ENCODE measurements at regions not wholly inside any gene's neighbourhood (a gene's known extent, or its start where the extent isn't known, plus 50 kb on each side); places are given as distances from the start of the nearest gene placed in this dataset.

DNA sequence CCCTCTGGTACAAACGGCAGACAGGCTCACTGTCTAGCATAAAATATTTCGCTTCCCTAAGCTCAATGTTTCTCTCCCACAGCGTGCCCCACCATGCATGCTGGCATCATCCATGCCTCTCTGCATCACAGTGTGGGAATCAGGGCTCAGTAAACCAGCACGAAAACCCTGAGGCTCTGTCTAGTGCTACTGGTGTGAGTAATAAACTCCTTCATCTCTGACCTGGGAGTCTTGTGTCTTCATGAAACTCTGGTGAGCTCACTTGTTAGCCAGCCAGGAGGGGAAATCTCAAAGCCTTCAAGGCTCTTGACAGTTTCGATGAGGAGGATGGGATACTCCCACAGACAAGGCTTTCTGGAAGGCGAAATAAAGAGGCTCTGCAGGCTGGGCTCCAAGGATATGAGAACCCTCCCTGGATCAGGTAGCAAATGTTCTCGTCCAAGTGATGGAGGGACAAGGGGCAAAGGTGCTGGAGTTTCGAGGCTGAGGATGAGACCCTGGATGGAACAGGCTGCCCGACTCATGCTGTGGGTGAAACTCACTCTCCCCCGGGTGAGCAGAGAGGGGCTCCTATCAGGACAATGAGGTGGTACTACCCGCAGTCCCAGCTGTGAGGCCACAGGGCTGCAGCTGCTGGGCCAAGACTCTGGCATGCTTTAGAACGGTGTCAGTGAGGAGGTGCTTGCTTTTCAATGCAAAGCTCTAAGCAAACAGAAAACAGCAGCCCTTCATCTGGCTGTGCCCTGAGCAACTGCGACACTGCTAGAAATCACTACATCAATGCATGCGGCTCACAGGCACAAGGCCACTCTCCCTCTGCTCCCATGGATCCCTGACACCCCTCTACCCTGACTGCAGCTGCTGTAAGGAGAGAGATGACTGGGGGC lies 69.3 kb downstream of the SHANK2 start:
- DNase-seq (ENCODE audit: low read depth, low spot score) = no peak
- Histone ChIP-seq H3K9me3 (ENCODE audit: control insufficient read depth, insufficient read depth, low read length) (no peaks in the 10 kb centered on the region), H3K27me3 (ENCODE audit: control insufficient read depth, insufficient read depth, low read length) (no peaks in the 10 kb centered on the region), H3K4me3 (ENCODE audit: low read length) (no peak overlapping the region), H3K36me3 (ENCODE audit: control insufficient read depth, insufficient read depth, low read length) (no peaks in the 10 kb centered on the region), H3K4me1 (ENCODE audit: control insufficient read depth, insufficient read depth, low read length) (no peaks in the 10 kb centered on the region; the same call in 1 of the 2 replicates), H3K27ac (ENCODE audit: low read length) (no peak overlapping the region)
- no CpG with 5 or more reads among the region's 14 CpGs for WGBS (ENCODE audit: insufficient coverage, insufficient read length)

DNA sequence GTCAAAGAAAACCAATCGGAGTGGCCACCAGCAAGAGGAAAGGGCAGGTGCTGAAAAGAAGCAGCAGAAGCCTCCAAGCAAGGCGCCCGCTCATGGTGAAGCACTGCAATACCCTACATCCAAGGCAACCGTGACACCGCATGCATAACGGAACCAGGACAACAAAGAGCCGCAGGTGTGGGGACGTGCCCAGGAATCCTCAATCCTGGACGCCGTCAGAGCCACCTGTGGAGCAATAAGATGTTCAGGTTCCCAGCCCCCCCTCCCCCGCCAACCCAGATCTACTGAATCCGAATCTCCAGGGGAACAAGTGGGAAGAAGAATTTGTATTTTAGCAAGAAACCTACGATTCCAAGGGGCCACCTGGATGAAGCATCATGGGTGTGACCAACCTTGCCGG lies 70.8 kb downstream of the SHANK2 start:
- no peaks in the 10 kb centered on the region for H3K36me3 ChIP-seq (ENCODE audit: control insufficient read depth, insufficient read depth, low read length)
- WGBS (ENCODE audit: insufficient coverage, insufficient read length) = no CpG with 5 or more reads among the region's 14 CpGs
- H3K9me3 ChIP-seq (ENCODE audit: control insufficient read depth, insufficient read depth, low read length) = no peaks in the 10 kb centered on the region
- no peaks in the 10 kb centered on the region for H3K27me3 ChIP-seq (ENCODE audit: control insufficient read depth, insufficient read depth, low read length)
- no peaks in the 10 kb centered on the region; the same call in 1 of the 2 replicates for H3K4me1 ChIP-seq (ENCODE audit: control insufficient read depth, insufficient read depth, low read length)
- no peak overlapping the region for H3K27ac ChIP-seq (ENCODE audit: low read length)
- H3K4me3 ChIP-seq (ENCODE audit: low read length) = no peak overlapping the region
- DNase-seq (ENCODE audit: low read depth, low spot score) = no peak

DNA sequence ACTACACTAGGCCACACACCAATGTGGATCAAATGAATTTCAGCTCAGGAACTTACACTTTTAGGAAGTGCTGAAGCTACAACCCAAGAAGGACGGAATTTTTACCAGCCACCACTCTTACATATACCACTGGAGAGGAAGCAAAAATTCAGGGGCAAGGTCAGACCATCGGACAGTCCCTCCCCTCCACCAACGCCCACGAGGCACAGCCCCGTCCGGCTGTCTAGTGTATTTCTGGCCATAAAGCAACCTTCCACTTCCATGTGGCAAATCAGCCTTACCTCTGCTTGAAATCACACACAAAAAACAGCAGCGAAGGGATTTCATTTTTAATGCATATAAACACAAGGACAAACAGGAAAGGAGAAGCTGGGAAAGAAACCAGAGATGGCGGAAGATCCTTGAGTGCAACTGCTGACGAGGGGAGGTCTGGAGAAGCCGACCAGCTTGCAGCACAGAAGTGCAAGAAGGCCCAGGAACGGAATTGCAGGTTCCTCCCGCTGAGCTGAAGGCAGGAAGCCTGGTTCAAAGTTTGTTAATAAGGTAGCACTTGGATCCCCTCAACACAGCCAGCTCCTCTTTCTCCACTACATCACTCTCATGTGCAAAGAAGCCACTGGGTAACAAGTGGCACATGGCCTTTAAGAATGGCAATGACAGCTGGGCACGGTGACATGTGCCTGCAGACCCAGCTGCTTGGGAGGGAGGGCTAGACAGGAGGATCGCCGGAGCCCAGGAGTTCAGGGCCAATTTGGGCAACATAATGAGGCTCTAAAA lies 71.5 kb downstream of the SHANK2 start:
- Histone ChIP-seq H3K27me3 (ENCODE audit: control insufficient read depth, insufficient read depth, low read length) (no peaks in the 10 kb centered on the region), H3K4me1 (ENCODE audit: control insufficient read depth, insufficient read depth, low read length) (no peaks in the 10 kb centered on the region; the same call in 1 of the 2 replicates), H3K4me3 (ENCODE audit: low read length) (no peak overlapping the region), H3K9me3 (ENCODE audit: control insufficient read depth, insufficient read depth, low read length) (no peaks in the 10 kb centered on the region), H3K36me3 (ENCODE audit: control insufficient read depth, insufficient read depth, low read length) (no peaks in the 10 kb centered on the region), H3K27ac (ENCODE audit: low read length) (no peak overlapping the region)
- DNase-seq (ENCODE audit: low read depth, low spot score) = no peak
- no CpG with 5 or more reads among the region's 15 CpGs for WGBS (ENCODE audit: insufficient coverage, insufficient read length)

DNA sequence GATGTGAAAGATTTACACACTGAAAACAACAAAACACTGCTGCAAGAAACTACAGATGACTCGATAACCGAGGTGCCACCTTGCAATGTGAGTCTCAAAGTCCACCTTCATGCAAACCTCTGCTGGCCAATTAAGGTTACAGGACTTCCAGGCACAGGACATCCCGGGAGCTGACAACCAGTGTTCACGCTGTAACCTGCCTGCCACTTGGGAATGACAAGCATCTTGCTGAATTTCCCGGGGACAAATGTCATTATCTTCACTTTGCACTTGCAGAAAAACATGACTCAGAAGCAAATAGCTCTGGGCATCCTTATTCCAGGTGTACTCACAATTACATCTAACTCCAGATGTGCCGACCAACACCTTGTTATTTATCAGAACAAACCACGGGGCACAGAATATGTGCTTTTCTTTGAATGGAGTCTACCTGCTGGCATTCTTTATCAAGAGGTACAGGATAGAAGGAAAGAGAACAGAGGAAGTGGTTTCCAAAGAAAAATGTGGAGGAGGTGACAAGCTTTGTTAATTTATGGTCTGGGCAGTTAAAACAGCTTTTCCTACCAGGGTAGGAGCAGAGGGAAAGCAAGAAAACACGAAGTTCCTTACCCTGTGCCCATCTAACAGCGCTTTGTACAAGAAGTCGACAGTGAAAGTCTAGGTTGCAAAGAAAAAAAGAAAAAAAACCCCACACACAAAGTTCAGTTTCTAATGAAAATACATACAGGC lies 72.3 kb downstream of the SHANK2 start:
- DNase-seq (ENCODE audit: low read depth, low spot score) = no peak
- WGBS (ENCODE audit: insufficient coverage, insufficient read length) = no CpG with 5 or more reads among the region's 10 CpGs
- Histone ChIP-seq H3K27ac (ENCODE audit: low read length) (no peak overlapping the region), H3K9me3 (ENCODE audit: control insufficient read depth, insufficient read depth, low read length) (no peaks in the 10 kb centered on the region), H3K4me1 (ENCODE audit: control insufficient read depth, insufficient read depth, low read length) (peaks cover 1% of the 10 kb centered on the region), H3K36me3 (ENCODE audit: control insufficient read depth, insufficient read depth, low read length) (no peaks in the 10 kb centered on the region), H3K27me3 (ENCODE audit: control insufficient read depth, insufficient read depth, low read length) (no peaks in the 10 kb centered on the region), H3K4me3 (ENCODE audit: low read length) (no peak overlapping the region)

DNA sequence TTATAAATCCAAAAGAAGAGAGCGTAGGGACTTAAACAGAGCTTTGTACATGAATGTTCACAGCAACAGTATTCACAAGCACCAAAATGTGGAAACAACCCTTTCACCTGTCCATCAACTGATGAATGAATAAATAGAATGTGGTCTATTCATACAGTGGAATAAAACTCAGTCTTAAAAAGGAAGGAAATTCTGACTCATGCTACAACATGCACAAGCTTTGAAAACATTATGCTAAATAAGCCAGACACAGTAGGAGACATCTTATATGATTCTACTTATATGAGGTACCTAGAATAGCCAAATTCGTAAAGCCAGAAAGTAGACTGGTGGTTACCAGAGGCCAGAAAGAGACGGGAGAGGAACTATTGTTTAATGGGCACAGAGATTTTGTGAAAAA lies 74.3 kb downstream of the SHANK2 start:
- Histone ChIP-seq H3K9me3 (ENCODE audit: control insufficient read depth, insufficient read depth, low read length) (no peaks in the 10 kb centered on the region), H3K27ac (ENCODE audit: low read length) (no peak overlapping the region), H3K36me3 (ENCODE audit: control insufficient read depth, insufficient read depth, low read length) (0 out of 2 replicates have a peak, but pooled peaks cover 2% of the 10 kb centered on the region), H3K4me1 (ENCODE audit: control insufficient read depth, insufficient read depth, low read length) (peaks cover 2% of the 10 kb centered on the region), H3K4me3 (ENCODE audit: low read length) (no peak overlapping the region), H3K27me3 (ENCODE audit: control insufficient read depth, insufficient read depth, low read length) (no peaks in the 10 kb centered on the region)
- WGBS (ENCODE audit: insufficient coverage, insufficient read length) = no CpG with 5 or more reads among the region's 3 CpGs
- DNase-seq (ENCODE audit: low read depth, low spot score) = no peak

DNA sequence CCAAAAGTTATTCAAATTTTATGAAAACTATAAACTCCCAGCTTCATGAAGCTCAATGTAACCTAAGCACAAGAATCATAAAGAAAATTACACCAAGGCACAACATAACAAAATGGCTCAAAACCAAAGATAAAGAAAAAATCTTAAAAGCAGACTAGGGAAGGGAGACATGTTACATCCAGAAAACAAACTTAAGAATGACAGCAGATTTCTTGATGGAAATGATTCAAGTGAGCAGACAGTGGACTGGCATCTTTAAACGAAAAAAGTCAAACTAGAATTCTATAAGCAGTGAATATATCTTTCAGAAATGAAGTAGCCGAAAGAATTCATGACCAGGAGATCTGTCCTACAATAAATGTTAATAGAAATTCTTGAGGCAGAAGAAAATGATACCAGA lies 75.6 kb downstream of the SHANK2 start:
- H3K9me3 ChIP-seq (ENCODE audit: control insufficient read depth, insufficient read depth, low read length) = no peaks in the 10 kb centered on the region
- H3K36me3 ChIP-seq (ENCODE audit: control insufficient read depth, insufficient read depth, low read length) = 0 out of 2 replicates have a peak, but pooled peaks cover 2% of the 10 kb centered on the region
- no CpG with 5 or more reads among the region's 2 CpGs for WGBS (ENCODE audit: insufficient coverage, insufficient read length)
- H3K27ac ChIP-seq (ENCODE audit: low read length) = no peak overlapping the region
- no peak for DNase-seq (ENCODE audit: low read depth, low spot score)
- H3K4me3 ChIP-seq (ENCODE audit: low read length) = no peak overlapping the region
- H3K27me3 ChIP-seq (ENCODE audit: control insufficient read depth, insufficient read depth, low read length) = no peaks in the 10 kb centered on the region
- H3K4me1 ChIP-seq (ENCODE audit: control insufficient read depth, insufficient read depth, low read length) = peaks cover 2% of the 10 kb centered on the region; the same call in 1 of the 2 replicates

DNA sequence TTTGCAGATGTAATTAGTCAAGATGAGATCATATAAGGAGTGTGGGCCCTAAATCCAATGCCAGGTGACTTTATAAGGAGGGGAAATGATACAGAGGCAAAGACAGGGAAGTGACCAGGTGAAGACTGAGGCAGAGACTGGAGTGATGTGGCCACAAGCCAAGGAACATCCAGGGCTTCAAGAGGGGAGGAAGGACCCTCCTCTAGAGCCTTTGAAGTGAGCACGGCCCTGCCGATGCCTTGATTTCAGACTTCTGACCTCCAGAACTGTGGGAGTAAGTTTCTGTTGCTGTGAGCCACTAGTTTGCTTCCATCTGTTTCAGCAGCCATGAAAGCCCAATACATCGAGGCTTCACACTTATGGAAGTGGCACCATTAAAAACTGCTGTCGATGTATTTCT lies 78.7 kb downstream of the SHANK2 start:
- Histone ChIP-seq H3K27ac (ENCODE audit: low read length) (no peak overlapping the region), H3K9me3 (ENCODE audit: control insufficient read depth, insufficient read depth, low read length) (no peaks in the 10 kb centered on the region), H3K27me3 (ENCODE audit: control insufficient read depth, insufficient read depth, low read length) (no peaks in the 10 kb centered on the region), H3K36me3 (ENCODE audit: control insufficient read depth, insufficient read depth, low read length) (0 out of 2 replicates have a peak, but pooled peaks cover 2% of the 10 kb centered on the region), H3K4me1 (ENCODE audit: control insufficient read depth, insufficient read depth, low read length) (peaks cover 2% of the 10 kb centered on the region; the same call in 1 of the 2 replicates), H3K4me3 (ENCODE audit: low read length) (no peak overlapping the region)
- WGBS (ENCODE audit: insufficient coverage, insufficient read length) = no CpG with 5 or more reads among the region's 4 CpGs
- no peak for DNase-seq (ENCODE audit: low read depth, low spot score)

DNA sequence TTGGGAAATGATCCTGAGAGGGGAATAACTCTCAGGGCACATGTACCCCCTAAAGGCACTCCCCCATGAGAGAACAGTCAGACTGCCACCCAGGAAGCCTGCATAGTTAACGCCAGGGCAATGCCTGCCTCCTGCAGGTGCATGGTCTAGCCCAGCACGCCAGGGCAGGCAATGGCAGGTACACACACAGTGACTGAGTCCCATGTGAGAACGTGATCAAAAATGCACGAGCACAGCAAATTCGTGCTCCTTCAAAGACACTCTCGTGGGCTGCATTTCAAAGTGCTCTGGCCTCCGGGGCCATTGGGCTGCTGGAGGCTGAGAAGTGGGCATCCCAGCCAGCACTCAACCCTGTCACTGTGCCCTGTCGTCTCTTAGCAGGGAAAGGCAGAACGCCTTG lies 79.7 kb downstream of the SHANK2 start:
- Histone ChIP-seq H3K27ac (ENCODE audit: low read length) (no peak overlapping the region), H3K4me1 (ENCODE audit: control insufficient read depth, insufficient read depth, low read length) (peaks cover 2% of the 10 kb centered on the region; the same call in 1 of the 2 replicates), H3K27me3 (ENCODE audit: control insufficient read depth, insufficient read depth, low read length) (no peaks in the 10 kb centered on the region), H3K4me3 (ENCODE audit: low read length) (no peak overlapping the region), H3K9me3 (ENCODE audit: control insufficient read depth, insufficient read depth, low read length) (no peaks in the 10 kb centered on the region), H3K36me3 (ENCODE audit: control insufficient read depth, insufficient read depth, low read length) (0 out of 2 replicates have a peak, but pooled peaks cover 2% of the 10 kb centered on the region)
- DNase-seq (ENCODE audit: low read depth, low spot score) = no peak
- no CpG with 5 or more reads among the region's 9 CpGs for WGBS (ENCODE audit: insufficient coverage, insufficient read length)

DNA sequence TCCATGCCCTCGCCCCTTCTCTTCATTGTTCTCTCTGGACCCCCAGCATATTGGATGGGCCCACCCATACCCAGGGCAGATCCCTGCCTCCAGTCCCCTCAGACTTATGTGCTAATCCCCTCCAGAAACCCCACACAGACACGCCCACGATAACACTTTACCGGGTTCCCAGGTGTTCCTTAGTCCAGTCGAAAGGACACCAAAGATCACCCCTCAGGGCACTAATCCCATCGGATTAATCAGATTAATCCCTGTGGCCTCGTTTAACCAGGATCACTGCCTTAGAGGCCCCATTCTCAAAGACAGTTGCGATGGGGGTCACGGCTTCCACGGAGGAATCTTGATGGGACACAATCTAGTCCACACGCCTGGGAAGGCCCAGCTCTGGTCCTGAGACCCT lies 80.8 kb downstream of the SHANK2 start:
- 0 out of 2 replicates have a peak, but pooled peaks cover 2% of the 10 kb centered on the region for H3K36me3 ChIP-seq (ENCODE audit: control insufficient read depth, insufficient read depth, low read length)
- H3K9me3 ChIP-seq (ENCODE audit: control insufficient read depth, insufficient read depth, low read length) = no peaks in the 10 kb centered on the region
- no CpG with 5 or more reads among the region's 11 CpGs for WGBS (ENCODE audit: insufficient coverage, insufficient read length)
- H3K4me1 ChIP-seq (ENCODE audit: control insufficient read depth, insufficient read depth, low read length) = peaks cover 2% of the 10 kb centered on the region; the same call in 1 of the 2 replicates
- H3K27ac ChIP-seq (ENCODE audit: low read length) = no peak overlapping the region
- H3K27me3 ChIP-seq (ENCODE audit: control insufficient read depth, insufficient read depth, low read length) = no peaks in the 10 kb centered on the region
- DNase-seq (ENCODE audit: low read depth, low spot score) = no peak
- no peak overlapping the region for H3K4me3 ChIP-seq (ENCODE audit: low read length)
